HEK293 (cell line): ENCODE measurements at regions not wholly inside any gene's neighbourhood (a gene's known extent, or its start where the extent isn't known, plus 50 kb on each side); places are given as distances from the start of the nearest gene placed in this dataset.

Experiments
- CTCF ChIP-seq: fragments of 450-650 bp; formaldehyde crosslinking; IDR thresholded peaks from 2 replicates; pipeline ENCODE4 v1.5.1; 2016; ENCODE audit warnings: missing biosample characterization, missing genetic modification characterization
- REST ChIP-seq: fragments of 450-650 bp; formaldehyde crosslinking; IDR thresholded peaks from 2 replicates; pipeline ENCODE4 v1.5.1; 2016; ENCODE audit warnings: missing biosample characterization, missing genetic modification characterization
- YY1 ChIP-seq: fragments of 450-650 bp; formaldehyde crosslinking; IDR thresholded peaks from 2 replicates; pipeline ENCODE4 v1.5.1; 2018; ENCODE audit warnings: missing biosample characterization, missing genetic modification characterization
- ZNF416 ChIP-seq: fragments of 450-650 bp; formaldehyde crosslinking; IDR thresholded peaks from 2 replicates; pipeline ENCODE4 v1.5.1; 2016; ENCODE audit warnings: missing biosample characterization, missing genetic modification characterization
- ZNF560 ChIP-seq: fragments of 450-650 bp; formaldehyde crosslinking; IDR thresholded peaks from 2 replicates; pipeline ENCODE4 v1.5.1; 2017; ENCODE audit warnings: missing biosample characterization, missing genetic modification characterization, borderline replicate concordance
- TF ChIP-seq, protein P1 (sequence below): fragments of 450-650 bp; formaldehyde crosslinking; conservative IDR thresholded peaks from 2 replicates; pipeline ENCODE4 v1.5.1; 2016; ENCODE audit warnings: low read depth, missing biosample characterization, missing genetic modification characterization

GRCh38 chr1:218896202-218896601 lies 277.5 kb upstream of the LYPLAL1 start:
- TF ChIP-seq ZNF560 (tag by site-specific recombination) (no peak), REST (tag by site-specific recombination) (no peak), CTCF (tag by site-specific recombination) (no peak), ZNF416 (tag by site-specific recombination) (no peak), YY1 (tag by site-specific recombination) (no peak)
- TF ChIP-seq, protein P1, sequence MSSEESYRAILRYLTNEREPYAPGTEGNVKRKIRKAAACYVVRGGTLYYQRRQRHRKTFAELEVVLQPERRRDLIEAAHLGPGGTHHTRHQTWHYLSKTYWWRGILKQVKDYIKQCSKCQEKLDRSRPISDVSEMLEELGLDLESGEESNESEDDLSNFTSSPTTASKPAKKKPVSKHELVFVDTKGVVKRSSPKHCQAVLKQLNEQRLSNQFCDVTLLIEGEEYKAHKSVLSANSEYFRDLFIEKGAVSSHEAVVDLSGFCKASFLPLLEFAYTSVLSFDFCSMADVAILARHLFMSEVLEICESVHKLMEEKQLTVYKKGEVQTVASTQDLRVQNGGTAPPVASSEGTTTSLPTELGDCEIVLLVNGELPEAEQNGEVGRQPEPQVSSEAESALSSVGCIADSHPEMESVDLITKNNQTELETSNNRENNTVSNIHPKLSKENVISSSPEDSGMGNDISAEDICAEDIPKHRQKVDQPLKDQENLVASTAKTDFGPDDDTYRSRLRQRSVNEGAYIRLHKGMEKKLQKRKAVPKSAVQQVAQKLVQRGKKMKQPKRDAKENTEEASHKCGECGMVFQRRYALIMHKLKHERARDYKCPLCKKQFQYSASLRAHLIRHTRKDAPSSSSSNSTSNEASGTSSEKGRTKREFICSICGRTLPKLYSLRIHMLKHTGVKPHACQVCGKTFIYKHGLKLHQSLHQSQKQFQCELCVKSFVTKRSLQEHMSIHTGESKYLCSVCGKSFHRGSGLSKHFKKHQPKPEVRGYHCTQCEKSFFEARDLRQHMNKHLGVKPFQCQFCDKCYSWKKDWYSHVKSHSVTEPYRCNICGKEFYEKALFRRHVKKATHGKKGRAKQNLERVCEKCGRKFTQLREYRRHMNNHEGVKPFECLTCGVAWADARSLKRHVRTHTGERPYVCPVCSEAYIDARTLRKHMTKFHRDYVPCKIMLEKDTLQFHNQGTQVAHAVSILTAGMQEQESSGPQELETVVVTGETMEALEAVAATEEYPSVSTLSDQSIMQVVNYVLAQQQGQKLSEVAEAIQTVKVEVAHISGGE = no peak
